Liver (tissue), 7 donors: ENCODE measurements at regions not wholly inside any gene's neighbourhood (a gene's known extent, or its start where the extent isn't known, plus 50 kb on each side); places are given as distances from the start of the nearest gene placed in this dataset.

Source experiments
- DNase-seq: peaks from one replicate; pipeline ENCODE4 v3.0.0-alpha.2; 2017; ENCODE audit warnings: low spot score
- H3K27ac ChIP-seq, 2 donors: one replicate each; pipeline ENCODE4 v1.7.0; 2013; ENCODE audit warnings: inconsistent platforms in 2 of 2, low read length in 2 of 2, control low read depth in 1 of 2, low read depth in 1 of 2, mild to moderate bottlenecking in 1 of 2
- H3K27me3 ChIP-seq, 4 donors: one replicate each; pipeline versions ENCODE4 v1.6.1 to v1.7.0; 2013; ENCODE audit warnings: low read length in 3 of 4, inconsistent platforms in 1 of 4, mild to moderate bottlenecking in 1 of 4, moderate library complexity in 1 of 4; ENCODE audit not compliant: control insufficient read depth in 4 of 4, insufficient read depth in 4 of 4
- H3K36me3 ChIP-seq, 4 donors: one replicate each; pipeline versions ENCODE4 v1.6.1 to v1.7.0; 2013; ENCODE audit warnings: low read length in 3 of 4, mild to moderate bottlenecking in 3 of 4, low read depth in 1 of 4, moderate library complexity in 1 of 4; ENCODE audit not compliant: control insufficient read depth in 4 of 4, insufficient read depth in 3 of 4
- H3K4me1 ChIP-seq, 4 donors: one replicate each; pipeline versions ENCODE4 v1.6.1 to v1.7.0; 2013; ENCODE audit warnings: low read length in 3 of 4, mild to moderate bottlenecking in 3 of 4, moderate library complexity in 1 of 4; ENCODE audit not compliant: control insufficient read depth in 4 of 4, insufficient read depth in 4 of 4
- H3K4me3 ChIP-seq, 3 donors: one replicate each; pipeline versions ENCODE4 v1.6.1 to v1.7.0; 2013; ENCODE audit warnings: low read length in 3 of 3, control low read depth in 1 of 3, low read depth in 1 of 3, mild to moderate bottlenecking in 1 of 3
- H3K9ac ChIP-seq, 2 donors: one replicate each; pipeline ENCODE4 v1.7.0; 2013; ENCODE audit warnings: low read length in 2 of 2, mild to moderate bottlenecking in 2 of 2, moderate library complexity in 2 of 2, control low read depth in 1 of 2, low read depth in 1 of 2
- H3K9me3 ChIP-seq, 4 donors: one replicate each; pipeline versions ENCODE4 v1.6.1 to v1.7.0; 2013; ENCODE audit warnings: low read length in 3 of 4; ENCODE audit not compliant: control insufficient read depth in 4 of 4
- EGR1 ChIP-seq, 2 donors: IDR thresholded peaks; 2 replicates each; pipeline ENCODE4 v1.6.1; 2016 to 2018; ENCODE audit warnings: antibody characterized with exemption in 2 of 2, low read depth in 2 of 2
- FOXA1 ChIP-seq: IDR thresholded peaks from 2 replicates; pipeline ENCODE4 v1.6.1; 2016; ENCODE audit warnings: antibody characterized with exemption
- HNF4A ChIP-seq, 2 donors: conservative IDR thresholded peaks; 2 replicates each; pipeline ENCODE4 v1.6.1; 2016; ENCODE audit warnings: antibody characterized with exemption in 2 of 2, mild to moderate bottlenecking in 2 of 2
- HNF4G ChIP-seq: IDR thresholded peaks from 2 replicates; pipeline ENCODE4 v1.6.1; 2016; ENCODE audit warnings: antibody characterized with exemption
- JUND ChIP-seq, 2 donors: IDR thresholded peaks; 2 replicates each; pipeline ENCODE4 v1.6.1; 2016; ENCODE audit warnings: antibody characterized with exemption in 2 of 2
- RAD21 ChIP-seq, 2 donors: IDR thresholded peaks; 2 replicates each; pipeline ENCODE4 v1.6.1; 2016; ENCODE audit warnings: antibody characterized with exemption in 2 of 2, mild to moderate bottlenecking in 2 of 2
- RXRA ChIP-seq, 2 donors: IDR thresholded peaks; 2 replicates each; pipeline ENCODE4 v1.6.1; 2017 to 2018; ENCODE audit warnings: antibody characterized with exemption in 2 of 2, mild to moderate bottlenecking in 1 of 2
- SP1 ChIP-seq: IDR thresholded peaks from 2 replicates; pipeline ENCODE4 v1.6.1; 2018; ENCODE audit warnings: antibody characterized with exemption, mild to moderate bottlenecking
- YY1 ChIP-seq: IDR thresholded peaks from 2 replicates; pipeline ENCODE4 v1.6.1; 2016; ENCODE audit warnings: antibody characterized with exemption, mild to moderate bottlenecking
- WGBS: extraction: QIAGEN DNeasy Blood & Tissue Kit; methylation state at CpG from one replicate; pipeline ENCODE4 v1.1.7; 2013; 5-methylcytosine and 5-hydroxymethylcytosine counted together
- TF ChIP-seq, protein P1 (sequence below): IDR thresholded peaks from 2 replicates; pipeline ENCODE4 v1.6.1; 2016; ENCODE audit warnings: antibody characterized with exemption
- TF ChIP-seq, protein P2 (sequence below): IDR thresholded peaks from 2 replicates; pipeline ENCODE4 v1.6.1; 2016; ENCODE audit warnings: antibody characterized with exemption
- TF ChIP-seq, protein P3 (sequence below): IDR thresholded peaks from 2 replicates; pipeline ENCODE4 v1.6.1; 2016; ENCODE audit warnings: antibody characterized with exemption
- donor health status: healthy.
- donor health status: healthy.
- donor health status: healthy.
- donor health status: healthy.

DNA sequence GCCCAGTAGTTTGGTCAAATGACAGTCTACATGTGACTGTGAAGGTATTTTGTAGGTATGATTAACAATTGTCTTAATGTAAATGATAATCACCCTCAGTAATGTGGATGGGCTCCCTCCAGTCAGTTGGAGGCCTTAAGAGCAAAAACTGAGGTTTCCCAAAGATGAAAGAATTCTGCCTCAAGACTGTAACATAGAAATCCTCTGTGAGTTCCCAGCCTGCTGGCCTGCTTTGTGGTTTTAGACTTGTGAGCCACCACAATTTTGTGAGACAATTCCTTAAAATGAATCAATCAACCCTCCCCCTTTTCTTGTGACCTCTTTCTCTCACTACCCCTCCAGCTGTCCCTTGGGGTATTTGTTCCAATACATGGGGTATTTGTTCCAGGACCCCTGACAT lies 226.4 kb upstream of the DPYD start:
- no peak overlapping the region for H3K9ac ChIP-seq
- peaks cover 0 to 2% (median 0%) of the 10 kb centered on the region in 4 donors for H3K27me3 ChIP-seq
- no peaks in the 10 kb centered on the region for H3K36me3 ChIP-seq
- H3K4me1 ChIP-seq = no peaks in the 10 kb centered on the region
- peaks cover 0 to 2% (median 0%) of the 10 kb centered on the region in 4 donors for H3K9me3 ChIP-seq
- no peak overlapping the region for H3K27ac ChIP-seq
- DNase-seq = no peak
- TF ChIP-seq, protein P1, sequence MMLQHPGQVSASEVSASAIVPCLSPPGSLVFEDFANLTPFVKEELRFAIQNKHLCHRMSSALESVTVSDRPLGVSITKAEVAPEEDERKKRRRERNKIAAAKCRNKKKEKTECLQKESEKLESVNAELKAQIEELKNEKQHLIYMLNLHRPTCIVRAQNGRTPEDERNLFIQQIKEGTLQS = no peak
- no peak for TF ChIP-seq RXRA (IDR thresholded peaks at IDR 0.05)
- TF ChIP-seq, protein P2, sequence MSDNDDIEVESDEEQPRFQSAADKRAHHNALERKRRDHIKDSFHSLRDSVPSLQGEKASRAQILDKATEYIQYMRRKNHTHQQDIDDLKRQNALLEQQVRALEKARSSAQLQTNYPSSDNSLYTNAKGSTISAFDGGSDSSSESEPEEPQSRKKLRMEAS = no peak
- TF ChIP-seq RAD21 (IDR thresholded peaks at IDR 0.05) = no peak
- TF ChIP-seq JUND (IDR thresholded peaks at IDR 0.05) = no peak
- no peak for TF ChIP-seq FOXA1
- TF ChIP-seq EGR1 (IDR thresholded peaks at IDR 0.05; ENCODE audit: low read depth in 2 of 2) = no peak
- TF ChIP-seq YY1 = no peak
- TF ChIP-seq HNF4G = no peak
- no peak for TF ChIP-seq SP1
- TF ChIP-seq HNF4A (conservative IDR thresholded peaks at IDR 0.05) = no peak
- H3K4me3 ChIP-seq = no peak overlapping the region

DNA sequence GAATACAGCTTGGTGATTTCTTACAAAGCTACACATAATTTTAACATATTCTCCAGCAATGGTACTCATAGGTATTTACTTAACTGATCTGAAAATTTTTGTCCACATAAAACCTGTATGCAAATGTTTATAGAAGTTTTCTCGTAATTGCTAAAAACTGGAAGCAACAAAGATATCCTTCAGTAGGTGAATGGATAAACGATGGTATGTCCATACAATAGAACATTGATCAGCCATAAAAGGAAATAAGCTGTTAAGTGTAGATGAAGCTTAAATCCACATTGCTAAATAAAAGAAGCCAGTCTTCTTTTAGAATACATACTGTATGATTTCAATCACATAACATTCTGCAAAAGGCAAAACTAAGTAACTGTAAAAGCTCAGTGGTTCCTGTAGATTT lies 224.8 kb upstream of the DPYD start:
- DNase-seq = no peak
- Histone ChIP-seq H3K4me3 (no peak overlapping the region), H3K9ac (no peak overlapping the region), H3K27ac (no peak overlapping the region), H3K9me3 (peaks cover 0 to 2% (median 0%) of the 10 kb centered on the region in 4 donors), H3K4me1 (no peaks in the 10 kb centered on the region), H3K36me3 (no peaks in the 10 kb centered on the region), H3K27me3 (peaks cover 0 to 2% (median 0%) of the 10 kb centered on the region in 4 donors)
- WGBS = 66% methylated on average over 2 of the region's 2 CpGs
- TF ChIP-seq FOXA1 = no peak

DNA sequence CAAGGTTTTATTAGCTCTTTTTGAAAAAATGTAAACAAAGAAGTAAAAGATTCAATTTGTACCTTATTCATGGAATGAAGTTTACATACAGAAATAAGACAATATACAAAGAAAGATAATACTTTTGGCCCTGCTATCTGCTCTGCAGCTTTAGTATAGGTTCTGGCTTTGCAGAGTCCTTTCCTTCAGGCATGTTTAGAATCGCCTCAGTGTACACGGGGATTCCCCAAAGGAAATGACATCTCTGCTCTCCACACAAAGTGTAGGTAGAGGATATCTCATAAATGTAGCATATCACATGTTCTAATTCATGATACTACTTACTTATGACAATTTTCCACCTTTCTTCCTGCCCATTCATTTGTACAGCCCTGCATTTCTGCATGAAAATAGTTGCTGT lies 222.6 kb upstream of the DPYD start:
- 78% methylated on average over 2 of the region's 2 CpGs for WGBS

More for the DNA sequence above, 222.6 kb upstream of the DPYD start:
- TF ChIP-seq, protein P3, sequence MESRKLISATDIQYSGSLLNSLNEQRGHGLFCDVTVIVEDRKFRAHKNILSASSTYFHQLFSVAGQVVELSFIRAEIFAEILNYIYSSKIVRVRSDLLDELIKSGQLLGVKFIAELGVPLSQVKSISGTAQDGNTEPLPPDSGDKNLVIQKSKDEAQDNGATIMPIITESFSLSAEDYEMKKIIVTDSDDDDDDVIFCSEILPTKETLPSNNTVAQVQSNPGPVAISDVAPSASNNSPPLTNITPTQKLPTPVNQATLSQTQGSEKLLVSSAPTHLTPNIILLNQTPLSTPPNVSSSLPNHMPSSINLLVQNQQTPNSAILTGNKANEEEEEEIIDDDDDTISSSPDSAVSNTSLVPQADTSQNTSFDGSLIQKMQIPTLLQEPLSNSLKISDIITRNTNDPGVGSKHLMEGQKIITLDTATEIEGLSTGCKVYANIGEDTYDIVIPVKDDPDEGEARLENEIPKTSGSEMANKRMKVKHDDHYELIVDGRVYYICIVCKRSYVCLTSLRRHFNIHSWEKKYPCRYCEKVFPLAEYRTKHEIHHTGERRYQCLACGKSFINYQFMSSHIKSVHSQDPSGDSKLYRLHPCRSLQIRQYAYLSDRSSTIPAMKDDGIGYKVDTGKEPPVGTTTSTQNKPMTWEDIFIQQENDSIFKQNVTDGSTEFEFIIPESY = no peak
- TF ChIP-seq, protein P2 = no peak
- TF ChIP-seq FOXA1 (no peak), HNF4A (conservative IDR thresholded peaks at IDR 0.05) (no peak)
- TF ChIP-seq, protein P1 = no peak
- no peak overlapping the region for H3K4me3 ChIP-seq
- H3K36me3 ChIP-seq = no peaks in the 10 kb centered on the region
- H3K4me1 ChIP-seq = no peaks in the 10 kb centered on the region
- H3K9me3 ChIP-seq = no peaks in the 10 kb centered on the region
- peaks cover 0 to 2% (median 0%) of the 10 kb centered on the region in 4 donors for H3K27me3 ChIP-seq
- H3K9ac ChIP-seq = no peak overlapping the region
- H3K27ac ChIP-seq = no peak overlapping the region
- DNase-seq = no peak
